ENCODE measurements at regions not wholly inside any gene's neighbourhood (a gene's known extent, or its start where the extent isn't known, plus 50 kb on each side); places are given as distances from the start of the nearest gene placed in this dataset.

DNA sequence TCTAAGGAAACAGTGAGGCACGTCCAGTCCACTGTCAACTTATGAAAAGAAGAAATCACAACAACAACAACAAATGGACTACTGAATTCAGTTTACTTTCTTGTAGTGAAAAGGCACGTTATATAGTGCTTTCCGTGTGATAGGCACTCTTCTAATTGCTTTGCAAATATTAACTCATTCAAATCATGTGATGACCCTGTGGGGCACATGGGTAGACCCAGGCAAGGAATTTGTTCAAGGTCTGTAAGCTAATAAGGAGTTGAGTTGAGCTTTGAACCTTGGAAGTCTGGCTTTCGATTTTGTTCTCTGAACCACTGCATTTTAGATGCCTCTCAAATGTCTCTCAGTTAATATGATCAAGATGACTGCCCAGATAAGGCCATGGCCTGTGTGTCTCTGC, 295.1 kb upstream of the RBFOX1 start:
- no peaks in the 10 kb centered on the region for H3K27me3 ChIP-seq (ENCODE audit: control insufficient read depth in 3 of 3, insufficient read depth in 3 of 3, low read length in 3 of 3)
- H3K9ac ChIP-seq (ENCODE audit: low read depth in 1 of 3, low read length in 3 of 3) = no peak overlapping the region
- no peak overlapping the region for H3K4me3 ChIP-seq (ENCODE audit: low read length in 3 of 3)
- no peaks in the 10 kb centered on the region for H3K4me1 ChIP-seq (ENCODE audit: control insufficient read depth in 3 of 3, insufficient read depth in 3 of 3, low read length in 3 of 3)
- no peaks in the 10 kb centered on the region for H3K9me3 ChIP-seq (ENCODE audit: control insufficient read depth in 3 of 3, low read length in 3 of 3)
- H3K36me3 ChIP-seq (ENCODE audit: control insufficient read depth in 3 of 3, insufficient read depth in 3 of 3, low read length in 3 of 3) = no peaks in the 10 kb centered on the region
- H3K27ac ChIP-seq (ENCODE audit: low read depth, low read length) = no peak overlapping the region

DNA sequence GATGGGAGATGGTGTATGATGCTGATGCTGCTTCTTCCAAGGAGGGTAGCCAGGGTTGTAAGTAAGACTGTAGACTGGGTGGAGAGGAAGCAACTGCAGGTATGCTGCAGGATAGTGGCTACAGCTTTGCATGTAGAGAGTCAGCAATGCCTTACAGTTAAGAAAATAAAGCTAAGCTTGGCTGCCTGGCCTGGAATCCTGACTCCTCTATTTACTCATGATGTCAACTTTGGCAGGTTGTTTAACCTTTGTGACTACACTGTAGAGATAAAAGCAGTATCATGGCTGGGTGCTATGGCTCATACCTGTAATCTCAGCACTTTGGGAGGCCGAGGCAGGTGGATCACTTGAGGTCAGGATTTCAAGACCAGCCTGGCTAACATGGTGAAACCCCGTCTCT, 301.6 kb upstream of the RBFOX1 start:
- Histone ChIP-seq H3K4me1 (ENCODE audit: control insufficient read depth in 3 of 3, insufficient read depth in 3 of 3, low read length in 3 of 3) (no peaks in the 10 kb centered on the region), H3K9me3 (ENCODE audit: control insufficient read depth in 3 of 3, low read length in 3 of 3) (no peaks in the 10 kb centered on the region), H3K9ac (ENCODE audit: low read depth in 1 of 3, low read length in 3 of 3) (no peak overlapping the region), H3K36me3 (ENCODE audit: control insufficient read depth in 3 of 3, insufficient read depth in 3 of 3, low read length in 3 of 3) (no peaks in the 10 kb centered on the region), H3K27me3 (ENCODE audit: control insufficient read depth in 3 of 3, insufficient read depth in 3 of 3, low read length in 3 of 3) (no peaks in the 10 kb centered on the region), H3K27ac (ENCODE audit: low read depth, low read length) (no peak overlapping the region), H3K4me3 (ENCODE audit: low read length in 3 of 3) (no peak overlapping the region)

DNA sequence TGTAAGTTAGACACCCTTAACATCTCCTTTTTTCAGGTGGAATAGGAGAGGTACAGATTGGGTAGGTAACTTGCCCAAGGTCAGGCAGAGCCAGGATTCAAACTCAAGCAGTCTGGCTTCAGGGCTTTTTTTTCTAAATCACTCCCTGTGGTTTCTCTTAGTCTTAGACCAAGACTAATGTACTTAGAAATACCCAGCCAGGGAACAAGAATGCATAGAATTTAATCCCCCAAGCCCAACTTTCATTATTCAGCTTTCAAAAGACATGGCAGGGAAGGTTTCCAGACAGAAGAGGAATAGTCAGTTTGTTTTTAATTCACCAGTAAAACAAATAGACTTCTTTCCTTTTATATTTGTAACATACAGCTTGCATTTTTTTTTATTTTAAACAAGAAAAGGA, 305.2 kb upstream of the RBFOX1 start:
- Histone ChIP-seq H3K9ac (ENCODE audit: low read depth in 1 of 3, low read length in 3 of 3) (no peak overlapping the region), H3K27ac (ENCODE audit: low read depth, low read length) (no peak overlapping the region)

DNA sequence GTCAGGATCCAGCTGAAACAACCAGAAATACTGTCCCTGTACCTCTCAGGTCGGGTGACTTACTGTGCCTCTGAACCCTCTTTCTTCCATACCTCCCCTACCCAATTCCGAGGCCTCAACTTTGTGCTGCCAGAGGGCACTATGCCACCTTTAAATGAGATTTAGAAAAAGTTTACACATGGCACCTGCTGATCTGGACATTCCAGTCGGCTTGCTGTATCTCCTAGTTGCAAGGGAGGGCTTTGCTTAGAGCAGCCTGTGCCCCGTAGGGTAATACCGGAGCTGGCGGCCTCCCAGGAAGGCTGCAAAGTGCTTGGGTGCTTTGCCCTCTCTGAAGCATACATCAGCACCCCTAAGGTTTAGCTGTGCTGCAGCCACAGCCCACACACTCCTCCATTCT, 306.0 kb upstream of the RBFOX1 start:
- Histone ChIP-seq H3K27me3 (ENCODE audit: control insufficient read depth in 3 of 3, insufficient read depth in 3 of 3, low read length in 3 of 3) (no peaks in the 10 kb centered on the region), H3K9ac (ENCODE audit: low read depth in 1 of 3, low read length in 3 of 3) (no peak overlapping the region), H3K4me3 (ENCODE audit: low read length in 3 of 3) (no peak overlapping the region), H3K9me3 (ENCODE audit: control insufficient read depth in 3 of 3, low read length in 3 of 3) (no peaks in the 10 kb centered on the region), H3K4me1 (ENCODE audit: control insufficient read depth in 3 of 3, insufficient read depth in 3 of 3, low read length in 3 of 3) (no peaks in the 10 kb centered on the region), H3K27ac (ENCODE audit: low read depth, low read length) (no peak overlapping the region), H3K36me3 (ENCODE audit: control insufficient read depth in 3 of 3, insufficient read depth in 3 of 3, low read length in 3 of 3) (no peaks in the 10 kb centered on the region)

More for the DNA sequence above, 305.2 kb upstream of the RBFOX1 start:
- no peaks in the 10 kb centered on the region for H3K27me3 ChIP-seq (ENCODE audit: control insufficient read depth in 3 of 3, insufficient read depth in 3 of 3, low read length in 3 of 3)
- H3K4me1 ChIP-seq (ENCODE audit: control insufficient read depth in 3 of 3, insufficient read depth in 3 of 3, low read length in 3 of 3) = no peaks in the 10 kb centered on the region
- no peaks in the 10 kb centered on the region for H3K9me3 ChIP-seq (ENCODE audit: control insufficient read depth in 3 of 3, low read length in 3 of 3)
- no peaks in the 10 kb centered on the region for H3K36me3 ChIP-seq (ENCODE audit: control insufficient read depth in 3 of 3, insufficient read depth in 3 of 3, low read length in 3 of 3)
- no peak overlapping the region for H3K4me3 ChIP-seq (ENCODE audit: low read length in 3 of 3)

DNA sequence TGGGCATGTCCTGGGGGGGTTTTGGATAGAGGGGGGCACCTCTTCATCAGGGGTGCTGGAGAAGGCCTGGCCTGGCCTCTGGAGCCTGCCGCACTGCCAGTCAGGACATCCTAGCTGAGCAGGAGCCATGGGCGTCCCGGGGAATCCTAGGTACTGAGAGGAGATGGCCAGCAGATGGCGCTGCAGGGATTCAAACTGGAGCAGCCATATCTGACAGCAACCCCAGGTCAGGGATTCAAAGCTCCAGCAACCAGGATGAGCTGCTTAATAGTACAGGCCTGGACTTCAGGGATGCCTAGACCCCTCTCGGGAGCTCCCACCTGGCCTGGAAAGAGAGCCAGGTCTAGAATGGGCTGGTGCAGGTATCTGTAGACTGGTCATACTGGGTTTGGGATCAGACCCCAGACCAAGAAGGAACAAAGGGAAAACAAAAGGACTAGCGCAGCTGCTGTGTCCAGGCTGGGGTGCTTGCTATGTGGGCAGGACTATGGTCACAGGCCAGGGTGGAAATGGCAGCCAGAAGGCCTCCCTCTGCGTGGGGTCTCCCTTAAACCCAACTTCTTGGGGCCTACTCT, 306.9 kb upstream of the RBFOX1 start:
- no peak overlapping the region for H3K4me3 ChIP-seq (ENCODE audit: low read length in 3 of 3)
- no peaks in the 10 kb centered on the region for H3K4me1 ChIP-seq (ENCODE audit: control insufficient read depth in 3 of 3, insufficient read depth in 3 of 3, low read length in 3 of 3)
- no peaks in the 10 kb centered on the region for H3K36me3 ChIP-seq (ENCODE audit: control insufficient read depth in 3 of 3, insufficient read depth in 3 of 3, low read length in 3 of 3)
- H3K27me3 ChIP-seq (ENCODE audit: control insufficient read depth in 3 of 3, insufficient read depth in 3 of 3, low read length in 3 of 3) = no peaks in the 10 kb centered on the region
- no peaks in the 10 kb centered on the region for H3K9me3 ChIP-seq (ENCODE audit: control insufficient read depth in 3 of 3, low read length in 3 of 3)
- H3K9ac ChIP-seq (ENCODE audit: low read depth in 1 of 3, low read length in 3 of 3) = no peak overlapping the region
- no peak overlapping the region for H3K27ac ChIP-seq (ENCODE audit: low read depth, low read length)

DNA sequence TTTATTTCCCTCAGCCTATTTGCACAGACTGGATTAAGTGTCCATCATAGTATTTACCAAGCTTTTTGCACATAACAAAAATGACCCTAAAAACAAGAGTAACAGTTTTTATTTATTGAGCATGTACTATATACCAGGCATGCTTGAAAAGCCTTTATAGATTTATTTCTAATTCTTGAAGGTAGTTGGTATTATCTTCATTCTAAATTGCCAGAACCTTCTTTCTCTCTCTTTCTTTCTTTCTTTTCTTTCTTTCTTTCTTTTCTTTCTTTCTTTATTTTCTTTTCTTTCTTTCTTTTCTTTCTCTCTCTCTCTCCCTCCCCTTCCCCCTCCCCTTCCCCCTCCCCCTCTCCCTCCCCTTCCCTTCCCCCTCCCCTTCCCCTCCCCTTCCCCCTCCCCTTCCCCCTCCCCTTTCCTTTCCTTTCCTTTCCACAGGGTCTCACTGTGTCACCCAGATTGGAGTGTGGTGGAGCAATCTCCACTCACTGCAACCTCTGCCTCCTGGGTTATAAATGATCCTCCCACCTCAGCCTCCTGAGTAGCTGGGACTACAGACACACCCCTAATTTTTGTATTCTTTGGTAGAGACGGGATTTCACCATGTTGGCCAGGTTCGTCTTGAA, 310.9 kb upstream of the RBFOX1 start:
- no peaks in the 10 kb centered on the region for H3K36me3 ChIP-seq (ENCODE audit: control insufficient read depth in 3 of 3, insufficient read depth in 3 of 3, low read length in 3 of 3)
- H3K4me1 ChIP-seq (ENCODE audit: control insufficient read depth in 3 of 3, insufficient read depth in 3 of 3, low read length in 3 of 3) = no peaks in the 10 kb centered on the region
- H3K4me3 ChIP-seq (ENCODE audit: low read length in 3 of 3) = no peak overlapping the region
- no peak overlapping the region for H3K27ac ChIP-seq (ENCODE audit: low read depth, low read length)
- no peak overlapping the region for H3K9ac ChIP-seq (ENCODE audit: low read depth in 1 of 3, low read length in 3 of 3)
- H3K27me3 ChIP-seq (ENCODE audit: control insufficient read depth in 3 of 3, insufficient read depth in 3 of 3, low read length in 3 of 3) = peaks cover 0 to 3% (median 0%) of the 10 kb centered on the region in 3 donors
- H3K9me3 ChIP-seq (ENCODE audit: control insufficient read depth in 3 of 3, low read length in 3 of 3) = no peaks in the 10 kb centered on the region

DNA sequence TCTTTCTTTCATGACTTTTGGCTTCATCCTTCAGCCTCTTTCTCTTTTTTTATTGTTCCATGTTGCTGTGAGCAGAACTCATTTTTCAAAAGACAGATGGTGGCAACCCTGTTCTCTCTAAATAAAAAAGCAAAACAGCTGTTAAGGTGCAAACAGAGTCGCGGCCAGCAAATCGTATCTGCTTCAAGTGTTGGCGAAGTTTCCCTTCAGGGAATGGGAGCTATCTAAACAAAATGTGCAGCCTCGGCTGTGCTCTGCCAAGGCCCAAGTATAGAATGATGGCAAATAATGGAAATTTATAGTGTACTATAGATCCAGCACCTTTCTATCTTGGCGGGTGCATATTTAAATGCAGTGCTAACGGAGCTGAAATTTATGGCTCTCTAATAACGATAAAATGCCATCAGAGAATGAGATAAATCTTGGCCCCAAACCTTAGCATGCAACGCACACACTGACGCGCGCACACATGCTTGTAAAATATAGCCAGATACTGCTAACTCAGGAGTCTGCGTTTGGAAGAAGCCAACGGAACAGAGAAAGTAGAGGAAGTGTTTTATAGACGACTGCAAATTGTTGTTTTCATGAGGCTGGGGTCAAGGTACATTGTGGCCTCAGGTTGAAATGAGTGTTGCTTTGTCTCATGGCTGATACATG, 315.5 kb upstream of the RBFOX1 start:
- Histone ChIP-seq H3K9me3 (ENCODE audit: control insufficient read depth in 3 of 3, low read length in 3 of 3) (no peaks in the 10 kb centered on the region), H3K4me1 (ENCODE audit: control insufficient read depth in 3 of 3, insufficient read depth in 3 of 3, low read length in 3 of 3) (no peaks in the 10 kb centered on the region), H3K4me3 (ENCODE audit: low read length in 3 of 3) (no peak overlapping the region), H3K36me3 (ENCODE audit: control insufficient read depth in 3 of 3, insufficient read depth in 3 of 3, low read length in 3 of 3) (no peaks in the 10 kb centered on the region), H3K27ac (ENCODE audit: low read depth, low read length) (no peak overlapping the region), H3K27me3 (ENCODE audit: control insufficient read depth in 3 of 3, insufficient read depth in 3 of 3, low read length in 3 of 3) (peaks cover 0 to 3% (median 0%) of the 10 kb centered on the region in 3 donors), H3K9ac (ENCODE audit: low read depth in 1 of 3, low read length in 3 of 3) (no peak overlapping the region)

DNA sequence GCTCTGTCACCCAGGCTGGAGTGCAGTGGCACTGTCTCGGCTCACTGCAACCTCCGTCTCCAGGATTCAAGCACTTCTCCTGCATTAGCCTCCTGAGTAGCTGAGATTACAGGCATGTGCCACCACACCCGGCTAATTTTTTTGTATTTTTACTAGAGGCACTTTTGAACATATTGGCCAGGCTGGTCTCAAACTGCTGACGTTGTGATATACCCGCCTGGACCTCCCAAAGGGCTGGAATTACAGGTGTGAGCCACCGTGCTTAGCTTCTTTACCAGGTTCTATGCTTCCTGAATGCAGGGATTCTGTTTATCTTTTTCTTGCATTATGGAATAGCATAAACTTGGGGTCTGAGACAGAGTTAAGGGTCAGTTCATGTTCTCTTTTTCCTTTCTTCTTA, 317.9 kb upstream of the RBFOX1 start:
- Histone ChIP-seq H3K27ac (ENCODE audit: low read depth, low read length) (no peak overlapping the region), H3K4me3 (ENCODE audit: low read length in 3 of 3) (no peak overlapping the region), H3K9ac (ENCODE audit: low read depth in 1 of 3, low read length in 3 of 3) (no peak overlapping the region), H3K9me3 (ENCODE audit: control insufficient read depth in 3 of 3, low read length in 3 of 3) (no peaks in the 10 kb centered on the region), H3K36me3 (ENCODE audit: control insufficient read depth in 3 of 3, insufficient read depth in 3 of 3, low read length in 3 of 3) (no peaks in the 10 kb centered on the region), H3K4me1 (ENCODE audit: control insufficient read depth in 3 of 3, insufficient read depth in 3 of 3, low read length in 3 of 3) (no peaks in the 10 kb centered on the region), H3K27me3 (ENCODE audit: control insufficient read depth in 3 of 3, insufficient read depth in 3 of 3, low read length in 3 of 3) (peaks cover 0 to 1% (median 0%) of the 10 kb centered on the region in 3 donors)

DNA sequence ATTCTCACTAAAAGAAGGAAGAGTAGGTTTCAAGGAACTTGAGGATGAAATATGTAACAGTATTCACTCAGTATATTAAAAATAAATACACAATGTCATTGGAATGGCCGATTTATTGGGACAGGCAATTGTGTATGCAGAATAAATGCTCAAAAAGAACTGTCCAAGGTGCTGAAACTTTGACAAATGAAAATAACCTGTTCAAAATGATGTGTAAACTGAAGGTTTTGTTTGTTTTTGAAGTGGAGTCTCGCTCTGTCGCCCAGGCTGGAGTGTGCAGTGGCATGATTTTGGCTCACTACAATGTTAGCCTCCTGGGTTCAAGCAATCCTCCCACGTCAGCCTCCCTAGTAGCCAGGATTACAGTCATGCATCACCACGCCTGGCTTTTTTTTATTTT, 318.7 kb upstream of the RBFOX1 start:
- Histone ChIP-seq H3K4me3 (ENCODE audit: low read length in 3 of 3) (no peak overlapping the region), H3K27me3 (ENCODE audit: control insufficient read depth in 3 of 3, insufficient read depth in 3 of 3, low read length in 3 of 3) (no peaks in the 10 kb centered on the region), H3K9ac (ENCODE audit: low read depth in 1 of 3, low read length in 3 of 3) (no peak overlapping the region), H3K9me3 (ENCODE audit: control insufficient read depth in 3 of 3, low read length in 3 of 3) (no peaks in the 10 kb centered on the region), H3K27ac (ENCODE audit: low read depth, low read length) (no peak overlapping the region), H3K4me1 (ENCODE audit: control insufficient read depth in 3 of 3, insufficient read depth in 3 of 3, low read length in 3 of 3) (no peaks in the 10 kb centered on the region), H3K36me3 (ENCODE audit: control insufficient read depth in 3 of 3, insufficient read depth in 3 of 3, low read length in 3 of 3) (no peaks in the 10 kb centered on the region)

DNA sequence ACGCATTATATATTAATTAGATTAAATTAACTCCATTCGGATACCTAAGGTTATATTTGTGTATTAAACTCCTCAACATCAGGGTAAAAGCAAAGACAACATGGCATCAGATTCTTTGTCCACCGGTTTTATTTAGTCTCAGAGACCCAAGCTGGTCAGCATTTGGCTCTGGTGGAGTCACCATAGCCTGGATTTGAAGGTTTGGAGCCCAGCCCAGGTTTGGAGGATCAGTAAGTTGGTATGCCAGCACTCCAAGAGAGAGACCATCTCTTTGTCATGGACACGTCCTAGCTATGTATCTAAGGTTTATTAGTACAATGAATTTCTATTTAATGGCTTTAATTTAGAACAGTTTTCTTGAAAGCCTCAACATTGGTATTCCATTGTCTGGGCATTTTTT, 328.4 kb upstream of the RBFOX1 start:
- H3K4me3 ChIP-seq (ENCODE audit: low read length in 3 of 3) = no peak overlapping the region
- H3K9me3 ChIP-seq (ENCODE audit: control insufficient read depth in 3 of 3, low read length in 3 of 3) = no peaks in the 10 kb centered on the region
- H3K4me1 ChIP-seq (ENCODE audit: control insufficient read depth in 3 of 3, insufficient read depth in 3 of 3, low read length in 3 of 3) = no peaks in the 10 kb centered on the region
- H3K36me3 ChIP-seq (ENCODE audit: control insufficient read depth in 3 of 3, insufficient read depth in 3 of 3, low read length in 3 of 3) = no peaks in the 10 kb centered on the region
- H3K27ac ChIP-seq (ENCODE audit: low read depth, low read length) = no peak overlapping the region
- H3K9ac ChIP-seq (ENCODE audit: low read depth in 1 of 3, low read length in 3 of 3) = no peak overlapping the region
- H3K27me3 ChIP-seq (ENCODE audit: control insufficient read depth in 3 of 3, insufficient read depth in 3 of 3, low read length in 3 of 3) = no peaks in the 10 kb centered on the region
